GM10266 (cell line): ENCODE measurements at regions not wholly inside any gene's neighbourhood (a gene's known extent, or its start where the extent isn't known, plus 50 kb on each side); places are given as distances from the start of the nearest gene placed in this dataset.

Experiments used
- DNase-seq: peaks from one replicate; pipeline ENCODE4 v3.0.0; 2012; ENCODE audit errors: extremely low spot score
- CTCF ChIP-seq: IDR thresholded peaks from 2 replicates; pipeline ENCODE4 v1.5.1; 2012; ENCODE audit warnings: mild to moderate bottlenecking, low read depth; ENCODE audit not compliant: control insufficient read depth, insufficient read depth; ENCODE audit errors: missing control alignments

- TF ChIP-seq CTCF: no peak
- DNase-seq: no peak
Observed at GRCh38 chr7:32323712-32324111, 166.5 kb downstream of the LSM5 start.

- no peak for TF ChIP-seq CTCF
- DNase-seq: no peak
Observed at GRCh38 chr7:32319012-32319382, 171.2 kb downstream of the LSM5 start.

GRCh38 chr7:32318300-32319011 is 171.7 kb downstream of the LSM5 start:
- DNase-seq: no peak

GRCh38 chr7:32316839-32317238 is 173.3 kb downstream of the LSM5 start:
- TF ChIP-seq CTCF: no peak
- DNase-seq: no peak

More at GRCh38 chr7:32318300-32319011, 171.7 kb downstream of the LSM5 start:
- no peak for TF ChIP-seq CTCF

DNA sequence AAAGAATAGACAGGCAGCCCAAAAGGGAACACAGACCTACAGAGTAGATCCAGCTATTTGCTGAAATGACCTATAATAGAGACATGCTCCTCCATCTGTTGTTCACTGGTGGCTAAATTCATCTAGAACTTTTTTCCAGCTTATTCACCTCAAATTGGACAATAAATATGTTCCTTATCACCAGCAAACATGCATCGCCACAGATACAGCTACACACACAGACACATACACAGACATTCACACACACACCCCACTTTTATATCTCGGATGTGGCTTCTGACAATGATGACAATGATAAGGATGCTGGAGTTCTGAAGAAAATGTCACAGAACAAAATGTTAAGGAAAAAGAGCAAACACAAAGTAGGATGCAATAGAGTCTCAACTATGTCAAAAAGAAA is 175.4 kb downstream of the LSM5 start:
- DNase-seq: no peak
- no peak for TF ChIP-seq CTCF

- TF ChIP-seq CTCF: no peak
Observed at GRCh38 chr7:32301427-32301826, 188.8 kb downstream of the LSM5 start.

GRCh38 chr7:32299133-32299702 is 191.0 kb downstream of the LSM5 start:
- TF ChIP-seq CTCF: no peak
- DNase-seq: no peak

More at GRCh38 chr7:32301427-32301826, 188.8 kb downstream of the LSM5 start:
- DNase-seq: no peak
